ENCODE measurements at regions not wholly inside any gene's neighbourhood (a gene's known extent, or its start where the extent isn't known, plus 50 kb on each side); places are given as distances from the start of the nearest gene placed in this dataset.

GRCh38 chr13:44868397-44868796 is 120.9 kb downstream of the NUFIP1 start:
- TF ChIP-seq CTCF (IDR thresholded peaks at IDR 0.05 in 2 of 3, conservative IDR thresholded peaks at IDR 0.05 in 1 of 3; ENCODE audit: borderline replicate concordance in 1 of 3, insufficient read depth in 1 of 3, low read depth in 2 of 3, low read length in 2 of 3) (no peak), POLR2A (IDR thresholded peaks at IDR 0.05; ENCODE audit: borderline replicate concordance, extremely low read depth, insufficient read depth, insufficient read length) (no peak), POLR2AphosphoS5 (IDR thresholded peaks at IDR 0.05; ENCODE audit: low read depth, low read length) (no peak), ZFX (IDR thresholded peaks at IDR 0.05) (no peak), ZBTB33 (IDR thresholded peaks at IDR 0.05; ENCODE audit: extremely low read depth, insufficient replicate concordance, low read length) (no peak), REST (IDR thresholded peaks at IDR 0.05; ENCODE audit: low read depth) (no peak), CEBPB (IDR thresholded peaks at IDR 0.05; ENCODE audit: low read depth) (no peak), SP1 (IDR thresholded peaks at IDR 0.05; ENCODE audit: low read depth) (no peak)

All from HCT116 (cell line).